Activated T-helper 1 cell treated with anti-CD3 and anti-CD28 coated beads, Interleukin-12 subunit alpha, Interleukin-12 subunit beta, Interleukin-2, Interleukin-4 antibody, amounts not matched to agents 30 ng/mL and 10 ng/mL and 1 ng/mL, durations not matched to agents 14 hours and 24 hours and 36 hours (primary cell): ENCODE measurements at regions not wholly inside any gene's neighbourhood (a gene's known extent, or its start where the extent isn't known, plus 50 kb on each side); places are given as distances from the start of the nearest gene placed in this dataset.
"Not testable (repeated sequence)": the region's sequence is repeated elsewhere in the genome, so short reads cannot be mapped to it uniquely, and the experiment has no call there.

Experiments used
- DNase-seq: peaks from one replicate; pipeline ENCODE4 v3.0.0; 2021; ENCODE audit warnings: low spot score
- H3K27ac Mint-ChIP-seq: one replicate; pipeline ENCODE4 v1.8.0; 2021; ENCODE audit warnings: mild to moderate bottlenecking, mixed read lengths
- H3K27me3 Mint-ChIP-seq: one replicate; pipeline ENCODE4 v1.8.0; 2022; ENCODE audit warnings: mild to moderate bottlenecking, moderate library complexity, mixed read lengths; ENCODE audit not compliant: insufficient read depth
- H3K36me3 Mint-ChIP-seq: one replicate; pipeline ENCODE4 v1.8.0; 2021; ENCODE audit warnings: low read depth, mixed read lengths
- H3K4me1 Mint-ChIP-seq: one replicate; pipeline ENCODE4 v1.8.0; 2021; ENCODE audit warnings: low read depth, mixed read lengths
- H3K4me3 Mint-ChIP-seq: one replicate; pipeline ENCODE4 v1.8.0; 2021; ENCODE audit warnings: mild to moderate bottlenecking, moderate library complexity, mixed read lengths
- H3K9me3 Mint-ChIP-seq: one replicate; pipeline ENCODE4 v1.8.0; 2021; ENCODE audit warnings: mixed read lengths
- intact Hi-C: fragments of 100-400 bp; cut with micrococcal nuclease; formaldehyde crosslinking; loops from one replicate; pipeline ENCODE4 v1.15.1; 2024

GRCh38 chr5:54404568-54404967 is 50.9 kb upstream of the HSPB3 start:
- H3K9me3 Mint-ChIP-seq: no peaks in the 10 kb centered on the region
- intact Hi-C loops: no loop called here
- DNase-seq: no peak
- no peaks in the 10 kb centered on the region for H3K36me3 Mint-ChIP-seq
- H3K4me1 Mint-ChIP-seq: no peaks in the 10 kb centered on the region
- no peak overlapping the region for H3K27ac Mint-ChIP-seq
- H3K4me3 Mint-ChIP-seq: no peak overlapping the region
- H3K27me3 Mint-ChIP-seq: peaks cover 3% of the 10 kb centered on the region

- no peak for DNase-seq
- H3K9me3 Mint-ChIP-seq: no peaks in the 10 kb centered on the region
- H3K36me3 Mint-ChIP-seq: no peaks in the 10 kb centered on the region
- H3K27me3 Mint-ChIP-seq: peaks cover 3% of the 10 kb centered on the region
- intact Hi-C loops: no loop called here
- no peak overlapping the region for H3K27ac Mint-ChIP-seq
- H3K4me3 Mint-ChIP-seq: no peak overlapping the region
- no peaks in the 10 kb centered on the region for H3K4me1 Mint-ChIP-seq
Measured at GRCh38 chr5:54403885-54404416, 51.5 kb upstream of the HSPB3 start.

DNA sequence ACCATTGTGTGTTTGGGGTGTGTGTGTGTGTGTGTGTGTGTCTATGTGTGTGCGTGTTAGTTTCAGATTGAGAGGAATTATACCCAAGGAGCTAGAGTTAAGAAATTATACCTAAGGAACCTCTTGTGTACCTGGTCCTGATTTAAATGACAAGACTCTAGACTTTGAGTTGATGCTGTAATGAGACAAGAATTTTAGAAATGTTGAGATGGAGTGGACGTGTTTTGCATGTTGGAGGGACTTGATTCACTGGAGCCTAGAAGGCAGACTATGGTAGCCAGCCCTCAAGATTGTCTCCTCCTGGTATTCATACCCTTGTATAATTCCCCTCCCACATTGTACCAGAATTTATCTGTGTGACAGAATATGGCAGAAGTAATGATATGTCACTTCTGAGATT is 52.4 kb upstream of the HSPB3 start:
- Mint-ChIP-seq H3K4me3 (no peak overlapping the region), H3K27ac (no peak overlapping the region), H3K4me1 (no peaks in the 10 kb centered on the region), H3K27me3 (peaks cover 3% of the 10 kb centered on the region), H3K36me3 (no peaks in the 10 kb centered on the region), H3K9me3 (no peaks in the 10 kb centered on the region)
- no peak for DNase-seq
- intact Hi-C loops: no loop called here

DNA sequence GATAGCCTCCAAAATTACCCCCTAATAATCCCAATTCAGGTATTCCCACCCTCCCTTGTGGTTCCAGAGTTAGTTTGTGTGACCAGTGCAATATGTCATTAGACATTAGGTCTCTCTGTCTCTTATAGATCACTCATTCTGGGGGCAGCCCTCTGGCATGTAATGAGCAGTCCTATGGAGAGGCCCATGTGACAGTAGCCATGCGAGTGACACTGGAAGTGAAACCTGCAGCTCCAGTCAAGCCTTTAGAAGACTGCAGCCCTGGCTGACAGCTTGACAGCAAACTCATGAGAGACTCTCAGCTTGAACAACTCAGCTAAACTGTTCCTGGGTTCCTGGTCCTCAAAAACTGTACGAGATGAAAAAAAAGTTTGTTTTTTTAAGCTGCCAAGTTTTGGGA is 54.0 kb upstream of the HSPB3 start:
- no peak for DNase-seq
- Mint-ChIP-seq H3K27ac (no peak overlapping the region), H3K9me3 (no peaks in the 10 kb centered on the region), H3K4me1 (no peaks in the 10 kb centered on the region), H3K4me3 (no peak overlapping the region), H3K36me3 (no peaks in the 10 kb centered on the region), H3K27me3 (peaks cover 5% of the 10 kb centered on the region)
- intact Hi-C loops: no loop called here

GRCh38 chr5:54398191-54398590 is 57.3 kb upstream of the HSPB3 start:
- intact Hi-C loops: no loop called here
- DNase-seq: no peak
- H3K36me3 Mint-ChIP-seq: no peaks in the 10 kb centered on the region

DNA sequence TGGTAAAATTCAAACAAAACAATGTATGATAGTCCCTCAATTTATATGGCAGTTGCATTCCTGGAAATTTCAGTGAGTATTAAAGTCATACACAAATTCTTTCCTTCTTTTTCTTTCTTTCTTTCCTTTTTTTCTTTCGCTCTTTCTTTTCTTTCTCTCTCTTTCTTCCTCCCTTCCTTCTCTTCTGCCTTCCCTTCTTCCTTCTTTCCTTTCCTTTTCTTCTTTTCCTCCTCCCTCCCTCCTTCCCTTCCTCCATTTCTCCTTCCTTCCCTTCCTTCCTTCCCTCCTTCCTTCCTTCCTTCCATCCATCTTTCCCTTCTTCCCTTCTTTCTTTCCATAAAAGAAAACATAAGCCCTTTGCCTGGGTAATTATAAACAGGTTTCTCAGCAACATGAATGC is 58.1 kb upstream of the HSPB3 start:
- H3K9me3 Mint-ChIP-seq: no peaks in the 10 kb centered on the region
- H3K4me1 Mint-ChIP-seq: no peaks in the 10 kb centered on the region
- H3K4me3 Mint-ChIP-seq: no peak overlapping the region
- no peak for DNase-seq
- H3K27me3 Mint-ChIP-seq: peaks cover 2% of the 10 kb centered on the region
- H3K36me3 Mint-ChIP-seq: no peaks in the 10 kb centered on the region
- intact Hi-C loops: no loop called here
- H3K27ac Mint-ChIP-seq: no peak overlapping the region

More at GRCh38 chr5:54398191-54398590, 57.3 kb upstream of the HSPB3 start:
- H3K4me3 Mint-ChIP-seq: no peak overlapping the region
- no peaks in the 10 kb centered on the region for H3K9me3 Mint-ChIP-seq
- H3K4me1 Mint-ChIP-seq: no peaks in the 10 kb centered on the region
- H3K27me3 Mint-ChIP-seq: peaks cover 2% of the 10 kb centered on the region
- H3K27ac Mint-ChIP-seq: no peak overlapping the region

- H3K4me3 Mint-ChIP-seq, H3K27ac Mint-ChIP-seq, H3K4me1 Mint-ChIP-seq, intact Hi-C loops, DNase-seq, H3K36me3 Mint-ChIP-seq, H3K9me3 Mint-ChIP-seq, H3K27me3 Mint-ChIP-seq: not testable (repeated sequence)
Measured at GRCh38 chr5:54393007-54393406, 62.5 kb upstream of the HSPB3 start.

GRCh38 chr5:54390539-54391031 is 64.9 kb upstream of the HSPB3 start:
- no peak overlapping the region for H3K4me3 Mint-ChIP-seq
- H3K4me1 Mint-ChIP-seq: peaks cover 4% of the 10 kb centered on the region
- DNase-seq: no peak
- intact Hi-C loops: no loop called here
- no peaks in the 10 kb centered on the region for H3K27me3 Mint-ChIP-seq
- peaks cover 3% of the 10 kb centered on the region for H3K9me3 Mint-ChIP-seq
- no peak overlapping the region for H3K27ac Mint-ChIP-seq
- peaks cover 2% of the 10 kb centered on the region for H3K36me3 Mint-ChIP-seq

GRCh38 chr5:54390015-54390414 is 65.5 kb upstream of the HSPB3 start:
- Mint-ChIP-seq H3K4me3 (no peak overlapping the region), H3K27ac (no peak overlapping the region), H3K9me3 (peaks cover 3% of the 10 kb centered on the region), H3K4me1 (peaks cover 4% of the 10 kb centered on the region), H3K27me3 (no peaks in the 10 kb centered on the region), H3K36me3 (peaks cover 2% of the 10 kb centered on the region)
- DNase-seq: no peak
- intact Hi-C loops: no loop called here

DNA sequence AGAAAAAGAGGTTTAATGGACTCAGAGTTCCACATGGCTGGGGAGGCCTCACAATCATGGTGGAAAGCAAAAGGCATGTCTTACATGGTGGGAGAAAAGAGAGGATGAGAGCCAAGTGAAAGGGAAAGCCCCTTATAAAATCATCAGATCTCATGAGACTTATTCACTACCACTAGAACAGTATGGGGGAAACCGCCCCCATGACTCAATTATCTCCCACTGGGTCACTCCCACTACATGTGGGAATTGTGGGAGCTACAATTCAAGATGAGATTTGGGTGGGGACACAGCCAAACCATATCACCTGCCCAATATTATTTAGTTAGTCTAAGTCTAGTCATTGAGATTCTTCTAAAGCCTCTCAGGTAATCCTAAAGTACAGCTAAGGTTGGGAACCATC is 66.1 kb upstream of the HSPB3 start:
- H3K4me3 Mint-ChIP-seq, H3K4me1 Mint-ChIP-seq, H3K27ac Mint-ChIP-seq, DNase-seq, H3K27me3 Mint-ChIP-seq, intact Hi-C loops, H3K36me3 Mint-ChIP-seq, H3K9me3 Mint-ChIP-seq: not testable (repeated sequence)

DNA sequence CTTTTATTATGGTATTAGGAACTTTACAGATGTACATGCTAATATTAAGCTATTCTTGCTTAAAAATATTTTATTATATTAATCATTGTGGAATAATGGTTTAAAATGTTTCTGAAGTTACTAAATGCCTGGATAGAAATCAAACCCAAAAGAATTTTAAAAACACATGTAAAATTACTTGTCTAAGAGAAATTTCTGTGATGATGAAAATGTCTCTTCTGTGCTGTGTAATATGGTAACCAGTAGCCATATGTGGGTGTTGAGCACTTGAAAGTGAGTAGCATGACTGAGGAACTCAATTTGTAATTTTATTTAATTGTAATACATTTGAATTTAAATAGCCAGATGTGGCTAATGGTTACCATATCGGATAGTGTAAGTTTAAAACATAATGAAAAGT is 66.7 kb upstream of the HSPB3 start:
- no peak overlapping the region for H3K27ac Mint-ChIP-seq
- no peak overlapping the region for H3K4me3 Mint-ChIP-seq
- H3K36me3 Mint-ChIP-seq: peaks cover 2% of the 10 kb centered on the region
- intact Hi-C loops: no loop called here
- no peaks in the 10 kb centered on the region for H3K27me3 Mint-ChIP-seq
- DNase-seq: no peak
- peaks cover 4% of the 10 kb centered on the region for H3K4me1 Mint-ChIP-seq
- peaks cover 3% of the 10 kb centered on the region for H3K9me3 Mint-ChIP-seq

- peaks cover 3% of the 10 kb centered on the region for H3K9me3 Mint-ChIP-seq
- H3K27me3 Mint-ChIP-seq: no peaks in the 10 kb centered on the region
- intact Hi-C loops: no loop called here
- no peak overlapping the region for H3K4me3 Mint-ChIP-seq
- no peak for DNase-seq
- H3K4me1 Mint-ChIP-seq: peaks cover 4% of the 10 kb centered on the region
- peak overlapping the region; percentile 19 for H3K27ac Mint-ChIP-seq
- H3K36me3 Mint-ChIP-seq: peaks cover 2% of the 10 kb centered on the region
Measured at GRCh38 chr5:54388409-54388808, 67.1 kb upstream of the HSPB3 start.

- H3K4me1 Mint-ChIP-seq: peaks cover 4% of the 10 kb centered on the region
- intact Hi-C loops: no loop called here
- H3K27me3 Mint-ChIP-seq: no peaks in the 10 kb centered on the region
- peak overlapping the region; percentile 19 for H3K27ac Mint-ChIP-seq
- peaks cover 3% of the 10 kb centered on the region for H3K9me3 Mint-ChIP-seq
- H3K36me3 Mint-ChIP-seq: peaks cover 2% of the 10 kb centered on the region
- no peak overlapping the region for H3K4me3 Mint-ChIP-seq
- no peak for DNase-seq
Measured at GRCh38 chr5:54387659-54388232, 67.8 kb upstream of the HSPB3 start.

GRCh38 chr5:54387031-54387430 is 68.5 kb upstream of the HSPB3 start:
- intact Hi-C loops: no loop called here
- no peak overlapping the region for H3K27ac Mint-ChIP-seq
- H3K9me3 Mint-ChIP-seq: peaks cover 3% of the 10 kb centered on the region
- H3K36me3 Mint-ChIP-seq: peaks cover 2% of the 10 kb centered on the region
- peaks cover 4% of the 10 kb centered on the region for H3K4me1 Mint-ChIP-seq
- no peak overlapping the region for H3K4me3 Mint-ChIP-seq
- no peaks in the 10 kb centered on the region for H3K27me3 Mint-ChIP-seq
- DNase-seq: no peak
